Endodermal cell (in vitro differentiated cells): ENCODE measurements at regions not wholly inside any gene's neighbourhood (a gene's known extent, or its start where the extent isn't known, plus 50 kb on each side); places are given as distances from the start of the nearest gene placed in this dataset.

Source experiments
- DNase-seq: peaks from one replicate; pipeline ENCODE4 v3.0.0-alpha.2; 2017
- H3K27ac ChIP-seq: 2 replicates; pipeline ENCODE4 v1.5.1; 2013; ENCODE audit warnings: mild to moderate bottlenecking, low read depth, low read length, moderate library complexity
- H3K27me3 ChIP-seq: 2 replicates; pipeline ENCODE4 v1.6.1; 2013; ENCODE audit warnings: mild to moderate bottlenecking, low read length, moderate library complexity; ENCODE audit not compliant: insufficient read depth, control insufficient read depth, poor library complexity, severe bottlenecking
- H3K36me3 ChIP-seq: 2 replicates; pipeline ENCODE4 v1.7.0; 2013; ENCODE audit warnings: mild to moderate bottlenecking, low read length, moderate library complexity; ENCODE audit not compliant: control insufficient read depth, insufficient read depth
- H3K4me1 ChIP-seq: one replicate; pipeline ENCODE4 v1.7.0; 2013; ENCODE audit warnings: low read length; ENCODE audit not compliant: control insufficient read depth, insufficient read depth
- H3K4me3 ChIP-seq: 2 replicates; pipeline ENCODE4 v1.5.1; 2013; ENCODE audit warnings: mild to moderate bottlenecking, low read length, moderate library complexity
- H3K9ac ChIP-seq: 2 replicates; pipeline ENCODE4 v1.6.1; 2013; ENCODE audit warnings: mild to moderate bottlenecking, low read length, moderate library complexity; ENCODE audit not compliant: poor library complexity, severe bottlenecking; ENCODE audit errors: extremely low read depth
- H3K9me3 ChIP-seq: 2 replicates; pipeline ENCODE4 v1.6.1; 2013; ENCODE audit warnings: mild to moderate bottlenecking, low read length, moderate library complexity; ENCODE audit not compliant: control insufficient read depth
- H3K27ac Mint-ChIP-seq: 2 replicates; pipeline ENCODE4 v1.8.0; 2020; ENCODE audit warnings: mixed read lengths
- H3K27me3 Mint-ChIP-seq: 2 replicates; pipeline ENCODE4 v1.8.0; 2021; ENCODE audit warnings: mild to moderate bottlenecking, mixed read lengths; ENCODE audit not compliant: insufficient read depth
- H3K36me3 Mint-ChIP-seq: 2 replicates; pipeline ENCODE4 v1.8.0; 2020; ENCODE audit warnings: low read depth, mixed read lengths
- H3K4me1 Mint-ChIP-seq: 2 replicates; pipeline ENCODE4 v1.8.0; 2020; ENCODE audit warnings: mixed read lengths
- H3K4me3 Mint-ChIP-seq: 2 replicates; pipeline ENCODE4 v1.8.0; 2020; ENCODE audit warnings: mild to moderate bottlenecking, moderate library complexity, mixed read lengths
- H3K9me3 Mint-ChIP-seq: 2 replicates; pipeline ENCODE4 v1.8.0; 2020; ENCODE audit warnings: mild to moderate bottlenecking, mixed read lengths
- WGBS, 2 experiments: methylation state at CpG; one replicate each; pipeline versions ENCODE4 v1.1.5 to v1.1.7; 2013; ENCODE audit warnings: missing lambda C conversion rate in 2 of 2, mixed read lengths in 1 of 2; ENCODE audit not compliant: insufficient coverage in 1 of 2, insufficient read length in 1 of 2; 5-methylcytosine and 5-hydroxymethylcytosine counted together
- TF ChIP-seq, protein P1 (sequence below): fragments of 200-600 bp; sonication (generic); conservative IDR thresholded peaks from 2 replicates; pipeline ENCODE4 v1.5.0; 2021; ENCODE audit warnings: antibody characterized with exemption, mild to moderate bottlenecking

DNA sequence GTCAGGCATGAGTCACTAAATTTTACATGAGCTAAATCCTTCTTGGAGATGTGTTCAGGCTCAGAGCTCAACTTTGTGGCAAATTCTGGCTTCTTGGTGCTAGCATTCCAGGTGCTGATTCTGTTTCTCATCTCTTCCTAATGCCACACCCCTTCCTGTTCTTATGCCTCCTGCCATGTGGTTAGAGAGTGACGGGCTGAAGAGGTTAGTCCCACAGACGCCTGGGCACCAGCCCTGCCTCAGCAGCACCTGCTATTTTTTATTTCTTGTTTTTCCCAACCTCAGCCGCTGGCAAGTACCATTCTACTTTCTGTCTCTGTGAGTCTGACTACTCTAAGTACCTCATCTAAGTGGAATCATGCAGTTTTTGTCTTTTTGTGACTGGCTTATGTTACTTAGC lies 329.5 kb downstream of the KCNRG start:
- no peaks in the 10 kb centered on the region for H3K36me3 Mint-ChIP-seq
- no peak overlapping the region for H3K27ac ChIP-seq
- peaks cover 7% of the 10 kb centered on the region for H3K27me3 Mint-ChIP-seq
- no peak overlapping the region for H3K9ac ChIP-seq
- TF ChIP-seq, protein P1, sequence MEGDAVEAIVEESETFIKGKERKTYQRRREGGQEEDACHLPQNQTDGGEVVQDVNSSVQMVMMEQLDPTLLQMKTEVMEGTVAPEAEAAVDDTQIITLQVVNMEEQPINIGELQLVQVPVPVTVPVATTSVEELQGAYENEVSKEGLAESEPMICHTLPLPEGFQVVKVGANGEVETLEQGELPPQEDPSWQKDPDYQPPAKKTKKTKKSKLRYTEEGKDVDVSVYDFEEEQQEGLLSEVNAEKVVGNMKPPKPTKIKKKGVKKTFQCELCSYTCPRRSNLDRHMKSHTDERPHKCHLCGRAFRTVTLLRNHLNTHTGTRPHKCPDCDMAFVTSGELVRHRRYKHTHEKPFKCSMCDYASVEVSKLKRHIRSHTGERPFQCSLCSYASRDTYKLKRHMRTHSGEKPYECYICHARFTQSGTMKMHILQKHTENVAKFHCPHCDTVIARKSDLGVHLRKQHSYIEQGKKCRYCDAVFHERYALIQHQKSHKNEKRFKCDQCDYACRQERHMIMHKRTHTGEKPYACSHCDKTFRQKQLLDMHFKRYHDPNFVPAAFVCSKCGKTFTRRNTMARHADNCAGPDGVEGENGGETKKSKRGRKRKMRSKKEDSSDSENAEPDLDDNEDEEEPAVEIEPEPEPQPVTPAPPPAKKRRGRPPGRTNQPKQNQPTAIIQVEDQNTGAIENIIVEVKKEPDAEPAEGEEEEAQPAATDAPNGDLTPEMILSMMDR: no peak
- no peaks in the 10 kb centered on the region for H3K4me1 ChIP-seq
- no peak overlapping the region for H3K27ac Mint-ChIP-seq
- H3K4me3 Mint-ChIP-seq: no peak overlapping the region
- no peaks in the 10 kb centered on the region for H3K27me3 ChIP-seq
- DNase-seq: no peak
- 77 to 78% methylated on average over 1 to 3 of the region's 3 CpGs for WGBS, 2 experiments
- H3K36me3 ChIP-seq: no peaks in the 10 kb centered on the region
- H3K4me1 Mint-ChIP-seq: peaks cover 12% of the 10 kb centered on the region
- no peak overlapping the region for H3K4me3 ChIP-seq
- no peaks in the 10 kb centered on the region for H3K9me3 Mint-ChIP-seq
- H3K9me3 ChIP-seq: no peaks in the 10 kb centered on the region

DNA sequence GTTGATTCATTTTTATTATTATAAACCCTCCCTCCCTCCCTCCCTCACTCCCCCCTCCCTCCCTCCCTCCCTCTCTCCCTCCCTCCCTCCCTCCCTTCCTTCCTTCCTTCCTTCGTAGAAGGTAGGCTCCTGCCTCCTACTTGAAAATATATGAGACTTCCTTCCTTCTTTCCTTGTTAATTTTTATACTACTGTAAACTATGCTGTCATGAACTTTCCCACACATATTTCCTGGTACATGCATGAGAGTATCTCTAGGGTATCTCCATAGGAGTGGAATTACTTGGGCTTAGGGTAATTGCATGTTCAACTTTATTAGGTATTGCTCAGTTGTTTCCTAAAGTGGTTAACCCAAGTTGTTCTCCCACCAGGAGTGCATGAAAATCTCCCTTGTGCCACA lies 330.6 kb downstream of the KCNRG start:
- Mint-ChIP-seq H3K9me3 (no peaks in the 10 kb centered on the region), H3K4me3 (no peak overlapping the region)

DNA sequence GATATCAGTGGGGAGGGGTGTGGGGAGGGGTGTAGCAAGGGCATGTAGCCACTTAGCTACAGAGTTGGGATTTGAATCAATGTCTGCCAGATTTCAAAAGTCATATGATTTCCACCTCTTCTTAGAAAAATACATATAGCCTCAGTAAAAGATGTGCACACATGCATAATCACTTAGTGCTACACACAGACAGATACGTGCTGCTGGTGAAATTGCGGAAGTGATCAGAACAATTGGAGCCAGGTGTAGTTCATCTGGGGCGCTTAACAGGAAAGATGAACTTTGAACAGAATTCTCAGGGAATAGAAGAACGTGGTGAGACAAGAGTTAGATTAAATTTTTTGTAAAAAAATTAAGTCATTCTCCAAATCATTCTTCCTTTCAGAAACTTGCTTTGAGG lies 333.1 kb downstream of the KCNRG start:
- Histone ChIP-seq H3K27ac (no peak overlapping the region), H3K4me1 (no peaks in the 10 kb centered on the region), H3K9ac (no peak overlapping the region), H3K9me3 (no peaks in the 10 kb centered on the region), H3K36me3 (no peaks in the 10 kb centered on the region), H3K4me3 (no peak overlapping the region), H3K27me3 (no peaks in the 10 kb centered on the region)
- WGBS, 2 experiments: 84 to 91% methylated on average over 3 to 4 of the region's 4 CpGs
- Mint-ChIP-seq H3K4me3 (no peak overlapping the region), H3K27me3 (peaks cover 8% of the 10 kb centered on the region), H3K4me1 (no peaks in the 10 kb centered on the region), H3K36me3 (no peaks in the 10 kb centered on the region), H3K9me3 (no peaks in the 10 kb centered on the region), H3K27ac (no peak overlapping the region)
- DNase-seq: no peak
- TF ChIP-seq, protein P1: no peak

More for the DNA sequence above, 330.6 kb downstream of the KCNRG start:
- Histone ChIP-seq H3K27me3 (no peaks in the 10 kb centered on the region), H3K4me3 (no peak overlapping the region), H3K4me1 (no peaks in the 10 kb centered on the region), H3K9ac (no peak overlapping the region), H3K36me3 (no peaks in the 10 kb centered on the region), H3K27ac (no peak overlapping the region), H3K9me3 (no peaks in the 10 kb centered on the region)
- TF ChIP-seq, protein P1: no peak
- WGBS, 2 experiments: 100% methylated on average over 1 of the region's 1 CpG; no CpG with 5 or more reads in 1 of the 2 experiments
- Mint-ChIP-seq H3K4me1 (peaks cover 3% of the 10 kb centered on the region), H3K27me3 (peaks cover 7% of the 10 kb centered on the region), H3K27ac (no peak overlapping the region), H3K36me3 (no peaks in the 10 kb centered on the region)
- no peak for DNase-seq
